ENCODE measurements at regions not wholly inside any gene's neighbourhood (a gene's known extent, or its start where the extent isn't known, plus 50 kb on each side); places are given as distances from the start of the nearest gene placed in this dataset.
"Not testable (repeated sequence)": the region's sequence is repeated elsewhere in the genome, so short reads cannot be mapped to it uniquely, and the experiment has no call there.

DNA sequence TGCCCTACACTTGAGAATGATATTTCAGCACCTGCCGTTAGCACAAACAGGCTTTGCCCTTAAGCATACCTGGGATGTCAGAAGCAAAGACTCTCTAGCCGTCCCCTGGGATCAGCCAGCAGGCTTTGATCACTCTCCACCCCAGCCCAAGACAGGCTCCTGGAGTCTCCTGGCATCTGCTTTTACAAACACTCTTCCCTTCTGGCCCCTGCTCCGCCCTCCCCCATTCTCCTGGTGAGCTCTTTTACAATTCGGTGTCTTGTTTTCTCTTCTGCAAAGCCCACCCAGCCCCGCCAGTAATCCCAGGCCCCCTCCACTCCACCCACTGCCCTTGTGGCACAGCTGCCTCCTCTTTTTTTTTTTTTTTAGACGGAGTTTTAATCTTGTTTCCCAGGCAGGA is 50.4 kb downstream of the KATNIP start:
- DNase-seq: no peak

- DNase-seq: no peak
These were observed 52.2 kb downstream of the KATNIP start for GRCh38 chr16:27602103-27602502.

DNA sequence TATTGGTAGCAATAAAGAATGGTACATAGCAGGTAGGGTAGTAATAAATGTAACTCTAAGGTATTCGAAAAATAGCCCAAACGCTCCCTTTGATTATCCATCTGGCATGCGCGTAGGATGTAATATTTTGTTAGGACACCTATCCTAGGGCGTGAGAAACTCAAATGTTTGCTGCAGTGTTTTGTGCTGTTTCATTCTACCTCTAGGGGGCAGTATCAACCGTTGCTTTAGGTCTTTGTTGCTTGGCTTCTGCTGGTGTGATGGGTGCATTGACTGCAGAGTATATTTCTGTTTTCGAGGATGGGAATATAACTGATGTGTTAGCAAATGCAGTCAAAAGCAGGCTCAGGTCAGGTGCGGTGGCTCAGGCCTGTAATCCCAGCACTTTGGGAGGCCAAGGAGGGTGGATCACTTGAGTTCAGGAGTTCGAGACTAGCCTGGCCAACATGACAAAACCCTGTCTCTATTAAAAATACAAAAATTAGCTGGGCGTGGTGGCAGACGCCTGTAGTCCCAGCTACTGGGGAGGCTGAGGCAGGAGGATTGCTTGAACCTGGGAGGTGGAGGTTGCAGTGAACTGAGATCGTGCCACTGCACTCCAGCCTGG is 55.7 kb downstream of the KATNIP start:
- DNase-seq: not testable (repeated sequence)

DNA sequence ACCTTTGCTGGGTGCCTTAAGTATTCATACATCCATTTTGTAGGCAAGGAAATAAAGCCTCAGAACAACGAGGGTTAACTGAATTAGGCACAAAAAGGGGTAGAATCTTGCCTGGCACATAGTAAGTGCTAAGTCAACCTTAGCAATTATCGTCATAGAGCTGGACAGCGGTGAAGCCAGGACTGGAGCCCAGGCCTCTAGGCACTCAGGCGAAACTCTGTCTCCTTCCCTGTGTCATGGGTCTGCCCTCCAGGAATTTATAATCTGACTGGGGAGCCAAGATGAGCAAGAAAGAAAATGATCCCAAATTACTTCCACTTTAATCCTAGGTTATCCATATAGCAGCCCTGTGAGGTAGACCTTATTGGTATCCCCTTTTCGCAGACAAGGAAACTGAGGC is 61.4 kb downstream of the KATNIP start:
- DNase-seq: no peak

DNA sequence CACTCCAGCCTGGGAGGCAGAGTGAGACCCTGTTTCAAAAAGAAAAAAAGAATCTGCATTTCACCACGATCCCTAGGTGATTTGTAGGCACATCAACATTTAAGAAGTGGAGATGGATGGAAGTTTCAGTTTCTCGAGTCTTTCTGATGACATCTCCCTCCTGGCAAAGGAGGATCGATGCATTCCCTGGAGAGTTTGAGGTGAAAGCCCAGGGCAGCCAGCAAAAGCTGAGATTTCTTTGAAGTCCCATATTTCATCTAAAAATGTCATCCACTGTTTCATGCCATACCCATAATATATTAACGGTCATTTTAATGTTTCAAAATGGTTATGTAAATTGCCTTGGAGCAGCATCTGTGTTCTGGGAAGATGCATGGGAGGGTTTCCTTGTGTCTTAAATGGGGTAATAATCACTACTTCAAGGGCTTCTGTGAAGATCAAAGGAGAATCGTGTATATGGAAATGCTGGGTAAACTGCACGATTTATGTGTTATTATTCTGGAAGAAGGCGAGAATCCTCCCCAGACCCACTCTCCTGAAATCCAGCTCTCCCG is 63.4 kb downstream of the KATNIP start:
- DNase-seq: no peak

GRCh38 chr16:27617665-27618064 is 67.7 kb downstream of the KATNIP start:
- DNase-seq: no peak

- DNase-seq: no peak
These were observed 68.2 kb downstream of the KATNIP start for GRCh38 chr16:27618165-27618564.

DNA sequence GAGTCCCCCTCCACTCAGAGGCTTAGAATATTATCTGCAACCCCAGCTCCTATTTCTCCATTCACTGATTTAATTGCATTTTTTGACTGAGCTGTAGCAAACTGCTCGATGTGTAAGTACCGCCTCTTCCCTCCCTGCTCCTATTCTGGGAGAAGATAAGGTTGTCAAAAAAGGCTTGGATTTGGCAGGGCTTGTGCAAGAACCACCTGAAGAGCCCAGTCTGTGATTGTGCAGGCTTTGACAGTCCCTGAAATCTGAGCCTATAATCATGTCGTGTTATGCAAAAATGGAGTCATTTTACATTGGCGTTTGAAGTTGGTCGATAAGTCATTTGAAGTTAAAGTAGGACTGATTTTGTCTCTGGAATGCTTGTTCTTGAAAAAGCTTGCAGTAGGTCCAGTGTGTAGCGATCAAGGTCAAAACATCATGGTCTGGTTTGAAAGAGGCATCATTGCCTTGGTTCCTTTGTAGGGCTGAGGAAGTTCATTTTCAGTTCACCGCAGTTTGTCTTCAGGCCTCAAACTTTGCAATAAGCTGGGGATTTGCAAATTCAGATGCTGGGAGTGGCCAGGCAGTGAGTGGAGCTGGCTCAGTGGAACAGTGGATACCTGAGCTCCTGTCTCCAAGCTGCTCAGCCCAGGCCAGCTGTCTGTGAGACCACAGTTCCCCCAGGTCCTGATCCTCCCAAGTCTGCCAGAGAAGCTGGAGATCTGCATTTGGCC is 68.8 kb downstream of the KATNIP start:
- DNase-seq: no peak

DNA sequence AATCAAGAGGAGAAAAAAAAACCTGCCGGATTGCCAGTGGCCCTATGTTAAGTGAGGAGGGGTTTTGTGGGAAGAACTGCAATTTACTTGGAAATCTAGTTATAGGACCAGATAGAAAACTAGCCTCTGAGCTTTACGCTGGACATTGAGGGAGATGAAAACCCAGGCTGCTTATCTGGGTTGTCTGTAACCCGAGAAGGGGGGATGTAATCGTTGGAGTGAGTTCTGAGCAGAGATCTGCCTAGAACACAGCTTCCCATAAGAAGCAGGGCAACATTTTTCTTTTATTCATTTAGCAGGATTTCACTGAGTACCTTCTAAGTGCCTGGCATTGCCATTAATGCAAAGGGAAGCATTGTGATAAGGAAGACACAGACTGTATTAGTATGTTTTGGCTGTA is 70.6 kb downstream of the KATNIP start:
- no peak for DNase-seq

- DNase-seq: no peak
These were observed 74.5 kb downstream of the KATNIP start for GRCh38 chr16:27624154-27625049.

- no peak for DNase-seq
These were observed 75.2 kb downstream of the KATNIP start for GRCh38 chr16:27625050-27625697.

DNA sequence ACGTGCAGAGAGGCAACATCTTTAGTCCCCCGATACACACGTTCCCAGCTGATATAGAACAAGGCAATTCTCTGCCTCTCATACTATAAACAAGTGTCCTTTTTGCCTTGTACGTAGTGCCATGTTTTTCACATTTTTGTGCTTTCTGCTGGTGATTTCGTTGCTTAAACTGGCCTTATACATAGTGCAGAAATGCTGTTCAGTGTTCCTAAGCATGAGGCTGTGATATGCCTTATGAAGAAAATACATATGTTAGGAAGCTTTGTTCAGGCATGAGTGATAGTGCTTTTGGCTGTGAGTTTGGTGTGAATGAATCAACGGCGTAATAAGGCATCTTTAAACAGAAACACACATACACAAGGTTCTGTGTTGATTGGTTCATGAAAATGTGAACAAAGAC is 77.2 kb downstream of the KATNIP start:
- no peak for DNase-seq

DNA sequence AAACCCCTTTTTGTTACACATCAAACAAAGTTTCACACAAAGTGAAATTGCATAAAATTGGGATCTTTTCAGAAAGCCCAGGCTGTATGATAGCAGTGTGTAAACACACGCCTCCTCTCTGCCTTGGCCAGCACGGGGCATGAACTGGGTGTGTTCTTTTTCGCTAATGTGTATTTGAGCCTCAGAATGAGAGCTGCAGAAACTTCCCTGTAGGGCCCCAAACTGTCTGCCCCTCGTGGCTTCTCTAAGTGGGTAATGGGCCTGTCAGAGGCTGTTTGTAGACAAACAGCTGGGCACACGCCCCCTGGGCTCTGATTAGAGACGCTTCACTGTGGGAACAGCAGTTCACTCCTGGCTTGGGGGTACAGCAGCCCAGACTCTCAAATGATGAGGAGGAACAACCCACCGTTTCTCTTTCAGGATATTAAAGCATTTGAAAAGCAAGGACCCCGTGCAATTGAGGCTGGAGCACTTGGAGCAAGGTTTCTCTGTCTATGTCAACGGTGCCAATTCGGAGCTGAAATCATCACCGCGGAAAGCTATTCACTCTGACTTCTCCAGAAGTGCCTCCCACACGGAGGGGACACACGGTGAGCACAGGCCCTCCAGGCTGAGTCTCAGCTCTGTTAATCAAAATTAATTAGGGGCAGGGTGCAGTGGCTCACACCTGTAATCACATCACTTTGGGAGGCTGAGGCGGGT is 78.4 kb downstream of the KATNIP start:
- DNase-seq: no peak

DNA sequence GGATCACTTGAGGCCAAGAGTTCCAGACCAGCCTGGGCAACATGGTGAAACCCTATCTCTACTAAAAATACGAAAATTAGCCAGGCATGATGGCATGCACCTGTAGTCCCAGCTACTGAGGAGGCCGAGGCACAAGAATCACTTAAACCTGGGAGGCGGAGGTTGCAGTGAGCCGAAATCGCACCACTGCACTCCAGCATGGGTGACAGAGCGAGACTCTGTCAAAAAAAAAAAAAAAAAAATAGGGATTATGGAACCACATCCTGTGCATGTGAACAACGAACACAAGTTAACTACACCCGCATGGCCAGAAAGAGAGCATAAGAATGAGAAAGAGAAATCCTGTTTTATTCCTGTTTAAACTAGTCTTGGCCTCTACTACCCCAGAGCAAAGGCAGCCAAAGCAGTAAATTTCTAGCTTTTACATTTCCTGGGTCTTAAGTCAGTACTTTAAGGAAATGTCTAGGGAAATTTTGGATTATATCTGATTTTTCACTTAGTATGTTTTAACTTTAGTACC is 79.1 kb downstream of the KATNIP start:
- peak; percentile 27 for DNase-seq

- DNase-seq: no peak
These were observed 82.3 kb downstream of the KATNIP start for GRCh38 chr16:27632216-27632615.

- DNase-seq: no peak
These were observed 83.3 kb downstream of the KATNIP start for GRCh38 chr16:27633221-27633620.

DNA sequence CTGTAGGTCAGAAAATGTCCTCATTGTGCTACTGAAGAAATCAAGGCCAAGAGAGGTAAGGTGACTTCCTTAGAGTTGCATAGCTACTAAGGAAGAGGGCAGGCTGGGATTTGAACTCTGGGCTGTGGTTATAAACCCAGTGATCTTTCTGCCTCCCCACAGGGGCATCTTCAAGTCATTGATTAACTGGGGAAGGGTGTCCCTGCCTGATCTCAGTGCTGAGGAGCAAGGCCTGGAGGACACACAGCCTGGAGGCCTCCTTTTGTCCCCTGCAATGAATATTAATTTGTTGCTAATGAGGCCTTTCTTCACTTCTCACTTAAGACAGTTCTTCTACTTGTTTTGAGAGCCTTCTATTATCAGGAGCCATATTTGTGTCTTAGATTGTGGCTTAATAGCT is 83.8 kb downstream of the KATNIP start:
- DNase-seq: no peak

DNA sequence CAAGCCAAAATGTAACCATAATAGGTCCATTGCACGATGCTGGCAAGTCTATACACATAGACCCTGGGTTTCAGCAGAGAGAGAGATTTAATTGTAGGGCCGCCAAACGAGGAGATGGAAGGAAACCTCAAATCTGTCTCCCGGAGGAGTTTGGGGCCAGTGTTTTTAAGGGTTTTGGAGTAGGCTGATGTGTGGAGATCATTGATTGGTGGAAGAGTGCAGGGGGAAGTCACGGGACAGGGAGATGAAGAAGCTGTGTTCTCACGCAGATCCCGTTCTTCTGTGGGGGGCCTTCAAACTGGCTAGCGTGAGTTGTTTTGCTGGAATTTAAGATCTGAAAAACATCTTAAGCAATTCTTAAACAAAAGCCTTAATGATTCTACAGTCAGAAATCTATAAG is 84.8 kb downstream of the KATNIP start:
- DNase-seq: no peak

DNA sequence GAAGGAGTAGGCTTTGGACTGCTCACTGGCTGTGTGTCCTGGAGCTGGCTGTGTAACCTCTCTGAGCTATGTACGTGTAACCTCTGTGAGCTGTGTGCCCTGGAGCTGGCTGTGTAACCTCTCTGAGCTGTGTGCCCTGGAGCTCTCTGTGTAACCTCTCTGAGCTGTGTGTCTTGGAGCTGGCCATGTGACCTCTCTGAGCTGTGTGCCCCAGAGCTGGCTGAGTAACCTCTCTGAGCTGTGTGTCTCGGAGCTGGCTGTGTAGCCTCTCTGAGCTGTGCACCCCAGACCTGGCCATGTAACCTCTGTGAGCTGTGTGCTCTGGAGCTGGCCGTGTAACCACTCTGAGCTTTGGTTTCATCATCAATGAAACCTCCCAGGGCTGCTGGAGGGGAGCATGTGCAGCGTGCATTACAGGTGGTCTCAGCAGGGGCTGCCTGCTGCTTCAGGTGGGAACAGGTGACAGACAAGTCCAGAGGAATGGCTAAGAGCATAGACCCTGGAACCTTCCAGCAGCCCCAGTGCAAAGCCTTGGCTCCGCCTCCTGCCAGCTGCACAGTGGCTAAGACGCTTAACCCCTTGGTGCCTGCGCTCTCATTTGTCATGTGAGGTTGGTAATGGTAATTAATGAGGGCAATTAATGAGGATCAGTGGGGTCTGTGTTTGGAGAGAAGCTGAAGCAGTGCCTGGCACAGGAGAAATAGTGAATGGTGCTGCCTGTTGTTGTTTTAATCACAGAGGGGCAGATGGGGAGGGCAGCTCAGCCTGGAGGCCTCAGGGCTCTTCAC is 86.7 kb downstream of the KATNIP start:
- DNase-seq: no peak

DNA sequence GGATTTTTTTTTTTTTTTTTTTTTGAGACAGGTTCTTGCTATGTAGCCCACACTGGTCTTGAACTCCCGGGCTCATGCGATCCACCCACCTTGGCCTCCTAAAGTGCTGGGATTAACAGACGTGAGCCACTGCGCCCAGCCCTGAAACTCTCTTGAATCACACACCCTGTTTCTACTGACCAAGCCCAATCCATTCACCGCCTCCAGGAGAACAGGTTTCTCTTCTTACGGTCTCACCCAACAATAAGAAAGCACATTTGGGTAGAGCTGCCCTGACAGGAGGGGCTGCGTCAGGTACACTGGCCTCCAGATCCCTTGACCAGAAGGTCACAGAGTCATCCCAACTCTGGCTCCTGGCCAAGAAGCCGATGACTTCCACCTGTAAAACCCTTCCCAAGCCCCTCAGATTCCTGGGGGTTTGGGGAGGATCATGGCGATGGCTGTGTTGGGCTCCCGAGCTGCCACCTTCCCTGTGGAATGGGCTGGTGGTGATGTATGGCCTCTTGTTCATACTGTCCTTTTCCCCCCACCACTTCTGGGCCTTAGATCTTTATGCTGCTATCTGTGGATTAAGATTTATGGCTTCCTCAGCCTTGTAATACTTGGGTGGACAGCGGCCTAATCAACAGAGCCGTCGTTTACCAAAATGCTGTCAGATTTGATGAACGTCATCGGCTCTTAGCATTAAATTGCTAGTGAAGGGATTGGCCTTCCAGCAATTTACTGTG is 89.1 kb downstream of the KATNIP start:
- no peak for DNase-seq
